Mesothelial cell of epicardium (in vitro differentiated cells): ENCODE measurements at regions not wholly inside any gene's neighbourhood (a gene's known extent, or its start where the extent isn't known, plus 50 kb on each side); places are given as distances from the start of the nearest gene placed in this dataset.
"Not testable (repeated sequence)": the region's sequence is repeated elsewhere in the genome, so short reads cannot be mapped to it uniquely, and the experiment has no call there.

Source experiments
- DNase-seq, 2 experiments: peaks; one replicate each; pipeline ENCODE4 v3.0.0; 2021; ENCODE audit warnings: low spot score in 2 of 2; ENCODE audit not compliant: unreplicated experiment in 2 of 2
- H3K27ac Mint-ChIP-seq: 2 replicates; pipeline ENCODE4 v1.8.0; 2021; ENCODE audit warnings: mixed read lengths
- H3K27me3 Mint-ChIP-seq: 2 replicates; pipeline ENCODE4 v1.8.0; 2021; ENCODE audit warnings: low read depth, mixed read lengths
- H3K36me3 Mint-ChIP-seq: 2 replicates; pipeline ENCODE4 v1.8.0; 2021; ENCODE audit warnings: mixed read lengths
- H3K4me1 Mint-ChIP-seq: 2 replicates; pipeline ENCODE4 v1.8.0; 2021; ENCODE audit warnings: mixed read lengths
- H3K4me3 Mint-ChIP-seq: 2 replicates; pipeline ENCODE4 v1.8.0; 2021; ENCODE audit warnings: mild to moderate bottlenecking, moderate library complexity, mixed read lengths
- H3K9me3 Mint-ChIP-seq: 2 replicates; pipeline ENCODE4 v1.8.0; 2021; ENCODE audit warnings: mixed read lengths
- CTCF ChIP-seq: fragments of 200-600 bp; sonication (generic); IDR thresholded peaks from one replicate; pipeline ENCODE4 v1.5.0; 2021; ENCODE audit warnings: antibody characterized with exemption; ENCODE audit not compliant: unreplicated experiment

- no peak for TF ChIP-seq CTCF
- Mint-ChIP-seq H3K9me3 (peaks cover 11% of the 10 kb centered on the region), H3K27ac (no peak overlapping the region), H3K4me1 (no peaks in the 10 kb centered on the region), H3K4me3 (no peak overlapping the region), H3K36me3 (peaks cover 4% of the 10 kb centered on the region), H3K27me3 (no peaks in the 10 kb centered on the region)
- DNase-seq = no peak
Measured at GRCh38 chr20:29448806-29449470, 1808.5 kb upstream of the DEFB115 start.

GRCh38 chr20:29452186-29452585, 1805.3 kb upstream of the DEFB115 start:
- H3K27me3 Mint-ChIP-seq = no peaks in the 10 kb centered on the region
- peaks cover 4% of the 10 kb centered on the region for H3K36me3 Mint-ChIP-seq
- peaks cover 31% of the 10 kb centered on the region for H3K9me3 Mint-ChIP-seq
- H3K4me1 Mint-ChIP-seq = no peaks in the 10 kb centered on the region
- no peak overlapping the region for H3K27ac Mint-ChIP-seq
- no peak for DNase-seq
- no peak for TF ChIP-seq CTCF
- H3K4me3 Mint-ChIP-seq = no peak overlapping the region

GRCh38 chr20:29456987-29457693, 1800.3 kb upstream of the DEFB115 start:
- not testable (repeated sequence) for DNase-seq, H3K4me3 Mint-ChIP-seq, H3K27me3 Mint-ChIP-seq, H3K4me1 Mint-ChIP-seq, H3K27ac Mint-ChIP-seq, H3K36me3 Mint-ChIP-seq
- peaks cover 33% of the 10 kb centered on the region for H3K9me3 Mint-ChIP-seq

- Mint-ChIP-seq H3K9me3 (peaks cover 15% of the 10 kb centered on the region), H3K4me1 (no peaks in the 10 kb centered on the region), H3K27ac (no peak overlapping the region), H3K27me3 (no peaks in the 10 kb centered on the region), H3K36me3 (no peaks in the 10 kb centered on the region), H3K4me3 (no peak overlapping the region)
- no peak for DNase-seq
- no peak for TF ChIP-seq CTCF
Measured at GRCh38 chr20:29472606-29473005, 1784.9 kb upstream of the DEFB115 start.

GRCh38 chr20:29492840-29493239, 1764.6 kb upstream of the DEFB115 start:
- DNase-seq, H3K36me3 Mint-ChIP-seq, H3K4me1 Mint-ChIP-seq, H3K27ac Mint-ChIP-seq, H3K4me3 Mint-ChIP-seq, H3K27me3 Mint-ChIP-seq: not testable (repeated sequence)
- H3K9me3 Mint-ChIP-seq = peaks cover 20% of the 10 kb centered on the region

GRCh38 chr20:29496767-29497166, 1760.7 kb upstream of the DEFB115 start:
- not testable (repeated sequence) for H3K36me3 Mint-ChIP-seq, H3K27ac Mint-ChIP-seq, H3K4me1 Mint-ChIP-seq, H3K4me3 Mint-ChIP-seq, DNase-seq, H3K27me3 Mint-ChIP-seq
- H3K9me3 Mint-ChIP-seq = peaks cover 30% of the 10 kb centered on the region

- no peak overlapping the region for H3K27ac Mint-ChIP-seq
- no peaks in the 10 kb centered on the region for H3K27me3 Mint-ChIP-seq
- H3K9me3 Mint-ChIP-seq = peaks cover 30% of the 10 kb centered on the region
- H3K4me3 Mint-ChIP-seq = no peak overlapping the region
- no peak for DNase-seq
- H3K4me1 Mint-ChIP-seq = no peaks in the 10 kb centered on the region
- H3K36me3 Mint-ChIP-seq = no peaks in the 10 kb centered on the region
- no peak for TF ChIP-seq CTCF
Measured at GRCh38 chr20:29497261-29497671, 1760.2 kb upstream of the DEFB115 start.

GRCh38 chr20:29497684-29498083, 1759.8 kb upstream of the DEFB115 start:
- H3K9me3 Mint-ChIP-seq = peaks cover 30% of the 10 kb centered on the region
- not testable (repeated sequence) for H3K4me1 Mint-ChIP-seq, H3K27me3 Mint-ChIP-seq, DNase-seq, H3K27ac Mint-ChIP-seq, H3K4me3 Mint-ChIP-seq, H3K36me3 Mint-ChIP-seq

- H3K27ac Mint-ChIP-seq, H3K36me3 Mint-ChIP-seq, H3K4me3 Mint-ChIP-seq, H3K4me1 Mint-ChIP-seq, H3K27me3 Mint-ChIP-seq, DNase-seq: not testable (repeated sequence)
- peaks cover 14% of the 10 kb centered on the region for H3K9me3 Mint-ChIP-seq
Measured at GRCh38 chr20:29500738-29501137, 1756.7 kb upstream of the DEFB115 start.

- not testable (repeated sequence) for DNase-seq, H3K27ac Mint-ChIP-seq, H3K4me3 Mint-ChIP-seq, H3K36me3 Mint-ChIP-seq, H3K27me3 Mint-ChIP-seq, H3K4me1 Mint-ChIP-seq
- peaks cover 32% of the 10 kb centered on the region for H3K9me3 Mint-ChIP-seq
Measured at GRCh38 chr20:29514634-29515033, 1742.8 kb upstream of the DEFB115 start.
